HEK293 (cell line): ENCODE measurements at regions not wholly inside any gene's neighbourhood (a gene's known extent, or its start where the extent isn't known, plus 50 kb on each side); places are given as distances from the start of the nearest gene placed in this dataset.

Experiments
- CTCF ChIA-PET: fragments of 350-600 bp; formaldehyde crosslinking; extraction: SDS; loops from one replicate; lab custom pipeline; 2021; ENCODE audit warnings: antibody characterized with exemption; lab: Yijun Ruan, JAX
- POLR2A ChIA-PET: fragments of 300-600 bp; formaldehyde crosslinking; extraction: SDS; loops from one replicate; lab custom pipeline; 2020; ENCODE audit warnings: antibody characterized with exemption, inconsistent platforms; lab: Yijun Ruan, JAX
- H3K27ac ChIP-seq: fragments of 200-500 bp; sonication (Bioruptor generic); 2 replicates; pipeline ENCODE4 v1.5.1; 2014; ENCODE audit warnings: low read depth, low read length, control low read depth, inconsistent platforms; ENCODE audit errors: extremely low read depth
- H3K36me3 ChIP-seq, 2 experiments: fragments of 200-500 bp in 1 of 2; sonication (Bioruptor generic) in 1 of 2; 1 replicate in 1 of 2; 2 replicates in 1 of 2; pipeline ENCODE4 v1.5.1; 2014 to 2017; ENCODE audit warnings: inconsistent platforms in 2 of 2, low read length in 2 of 2; ENCODE audit not compliant: control insufficient read depth in 2 of 2, insufficient read depth in 1 of 2
- H3K4me1 ChIP-seq: fragments of 200-500 bp; sonication (Bioruptor generic); 2 replicates; pipeline ENCODE4 v1.5.1; 2014; ENCODE audit warnings: mild to moderate bottlenecking, low read length, inconsistent platforms; ENCODE audit not compliant: control insufficient read depth, insufficient read depth
- H3K4me3 ChIP-seq: 2 replicates; pipeline ENCODE4 v1.5.1; 2011; ENCODE audit warnings: low read depth, mild to moderate bottlenecking, control low read depth, low read length, moderate library complexity
- H3K9me3 ChIP-seq: fragments of 200-500 bp; sonication (Bioruptor generic); 2 replicates; pipeline ENCODE4 v1.5.1; 2014; ENCODE audit warnings: low read depth, low read length, inconsistent platforms; ENCODE audit not compliant: control insufficient read depth, insufficient read depth
- AEBP2 ChIP-seq: fragments of 450-650 bp; formaldehyde crosslinking; IDR thresholded peaks from 2 replicates; pipeline ENCODE4 v1.5.1; 2016; ENCODE audit warnings: missing biosample characterization, missing genetic modification characterization, borderline replicate concordance
- BCL11A ChIP-seq: fragments of 450-650 bp; formaldehyde crosslinking; IDR thresholded peaks from 2 replicates; pipeline ENCODE4 v1.5.1; 2016; ENCODE audit warnings: low read depth, missing biosample characterization, missing genetic modification characterization
- HOXC10 ChIP-seq: sonication (generic); formaldehyde crosslinking; IDR thresholded peaks from 2 replicates; pipeline ENCODE4 v1.8.1; 2023; ENCODE audit warnings: mild to moderate bottlenecking, missing genetic modification reagents
- KLF17 ChIP-seq: fragments of 450-650 bp; formaldehyde crosslinking; IDR thresholded peaks from 2 replicates; pipeline ENCODE4 v1.5.1; 2016; ENCODE audit warnings: missing biosample characterization, missing genetic modification characterization
- KLF8 ChIP-seq: fragments of 450-650 bp; formaldehyde crosslinking; IDR thresholded peaks from 2 replicates; pipeline ENCODE4 v1.5.1; 2016; ENCODE audit warnings: missing biosample characterization, missing genetic modification characterization
- OVOL3 ChIP-seq: fragments of 450-650 bp; formaldehyde crosslinking; IDR thresholded peaks from 2 replicates; pipeline ENCODE4 v1.5.1; 2016; ENCODE audit warnings: missing biosample characterization, missing genetic modification characterization
- RBAK ChIP-seq: fragments of 450-650 bp; formaldehyde crosslinking; IDR thresholded peaks from 2 replicates; pipeline ENCODE4 v1.5.1; 2016; ENCODE audit warnings: missing biosample characterization, missing genetic modification characterization
- SCRT2 ChIP-seq: fragments of 450-650 bp; formaldehyde crosslinking; IDR thresholded peaks from 2 replicates; pipeline ENCODE4 v1.5.1; 2016; ENCODE audit warnings: missing biosample characterization, missing genetic modification characterization
- SETDB1 ChIP-seq: IDR thresholded peaks from one replicate; pipeline ENCODE4 v1.6.1; 2017; ENCODE audit warnings: mild to moderate bottlenecking, low read length, moderate library complexity, mixed read lengths; ENCODE audit not compliant: insufficient read length
- YY1 ChIP-seq: fragments of 450-650 bp; formaldehyde crosslinking; IDR thresholded peaks from 2 replicates; pipeline ENCODE4 v1.5.1; 2018; ENCODE audit warnings: missing biosample characterization, missing genetic modification characterization
- ZBTB49 ChIP-seq: fragments of 450-650 bp; formaldehyde crosslinking; IDR thresholded peaks from 2 replicates; pipeline ENCODE4 v1.5.1; 2016; ENCODE audit warnings: missing biosample characterization, missing genetic modification characterization, low read depth
- ZFHX2 ChIP-seq: fragments of 450-650 bp; formaldehyde crosslinking; conservative IDR thresholded peaks from 2 replicates; pipeline ENCODE4 v1.5.1; 2016; ENCODE audit warnings: missing biosample characterization, missing genetic modification characterization
- ZNF140 ChIP-seq: fragments of 450-650 bp; formaldehyde crosslinking; IDR thresholded peaks from 2 replicates; pipeline ENCODE4 v1.5.1; 2016; ENCODE audit warnings: missing biosample characterization, missing genetic modification characterization
- ZNF2 ChIP-seq: fragments of 450-650 bp; formaldehyde crosslinking; IDR thresholded peaks from 2 replicates; pipeline ENCODE4 v1.5.1; 2016; ENCODE audit warnings: missing biosample characterization, missing genetic modification characterization
- ZNF211 ChIP-seq: fragments of 450-650 bp; formaldehyde crosslinking; IDR thresholded peaks from 2 replicates; pipeline ENCODE4 v1.5.1; 2016; ENCODE audit warnings: low read depth, missing biosample characterization, missing genetic modification characterization
- ZNF24 ChIP-seq: fragments of 450-650 bp; formaldehyde crosslinking; IDR thresholded peaks from 2 replicates; pipeline ENCODE4 v1.5.1; 2016; ENCODE audit warnings: missing biosample characterization, missing genetic modification characterization
- ZNF311 ChIP-seq: fragments of 450-650 bp; formaldehyde crosslinking; IDR thresholded peaks from 2 replicates; pipeline ENCODE4 v1.5.1; 2017; ENCODE audit warnings: missing biosample characterization, missing genetic modification characterization, borderline replicate concordance
- ZNF324 ChIP-seq: fragments of 450-650 bp; formaldehyde crosslinking; IDR thresholded peaks from 2 replicates; pipeline ENCODE4 v1.5.1; 2016; ENCODE audit warnings: missing biosample characterization, missing genetic modification characterization
- ZNF350 ChIP-seq: fragments of 450-650 bp; formaldehyde crosslinking; IDR thresholded peaks from 2 replicates; pipeline ENCODE4 v1.5.0; 2017; ENCODE audit warnings: missing biosample characterization, mild to moderate bottlenecking, missing genetic modification characterization
- ZNF362 ChIP-seq: fragments of 450-650 bp; formaldehyde crosslinking; IDR thresholded peaks from 2 replicates; pipeline ENCODE4 v1.5.1; 2016; ENCODE audit warnings: missing biosample characterization, missing genetic modification characterization
- ZNF404 ChIP-seq: fragments of 450-650 bp; formaldehyde crosslinking; IDR thresholded peaks from 2 replicates; pipeline ENCODE4 v1.5.1; 2017; ENCODE audit warnings: missing biosample characterization, missing genetic modification characterization
- ZNF426 ChIP-seq: fragments of 450-650 bp; formaldehyde crosslinking; IDR thresholded peaks from 2 replicates; pipeline ENCODE4 v1.5.1; 2017; ENCODE audit warnings: missing biosample characterization, missing genetic modification characterization, mild to moderate bottlenecking, inconsistent platforms, moderate library complexity
- ZNF501 ChIP-seq: fragments of 450-650 bp; formaldehyde crosslinking; IDR thresholded peaks from 2 replicates; pipeline ENCODE4 v1.5.1; 2016; ENCODE audit warnings: missing biosample characterization, missing genetic modification characterization
- ZNF510 ChIP-seq: fragments of 450-650 bp; formaldehyde crosslinking; IDR thresholded peaks from 2 replicates; pipeline ENCODE4 v1.5.1; 2018; ENCODE audit warnings: mild to moderate bottlenecking, missing genetic modification characterization, missing biosample characterization; ENCODE audit not compliant: insufficient replicate concordance
- ZNF560 ChIP-seq: fragments of 450-650 bp; formaldehyde crosslinking; IDR thresholded peaks from 2 replicates; pipeline ENCODE4 v1.5.1; 2017; ENCODE audit warnings: missing biosample characterization, missing genetic modification characterization, borderline replicate concordance
- ZNF596 ChIP-seq: fragments of 450-650 bp; IDR thresholded peaks from 2 replicates; pipeline ENCODE4 v1.5.0; 2018; ENCODE audit warnings: missing biosample characterization, mild to moderate bottlenecking, missing genetic modification characterization, moderate library complexity
- ZNF600 ChIP-seq: fragments of 450-650 bp; formaldehyde crosslinking; IDR thresholded peaks from 2 replicates; pipeline ENCODE4 v1.5.1; 2016; ENCODE audit warnings: missing biosample characterization, missing genetic modification characterization
- ZNF626 ChIP-seq: fragments of 450-650 bp; sonication (Bioruptor Pico); formaldehyde crosslinking; IDR thresholded peaks from 2 replicates; pipeline ENCODE4 v1.5.1; 2018; ENCODE audit warnings: missing biosample characterization, missing genetic modification characterization, inconsistent platforms
- ZNF704 ChIP-seq: fragments of 450-650 bp; formaldehyde crosslinking; IDR thresholded peaks from 2 replicates; pipeline ENCODE4 v1.5.1; 2016; ENCODE audit warnings: missing biosample characterization, missing genetic modification characterization
- ZXDB ChIP-seq: fragments of 450-650 bp; formaldehyde crosslinking; IDR thresholded peaks from 2 replicates; pipeline ENCODE4 v1.5.1; 2016; ENCODE audit warnings: missing biosample characterization, missing genetic modification characterization

- no peak overlapping the region for H3K27ac ChIP-seq
- no peak overlapping the region for H3K4me3 ChIP-seq
- CTCF ChIA-PET: no interaction called here
- no peaks in the 10 kb centered on the region for H3K36me3 ChIP-seq
- no peaks in the 10 kb centered on the region for H3K9me3 ChIP-seq
- H3K4me1 ChIP-seq: no peaks in the 10 kb centered on the region
- POLR2A ChIA-PET: no interaction called here
- TF ChIP-seq SCRT2 (tag by site-specific recombination): no peak
- no peak for TF ChIP-seq ZBTB49
- TF ChIP-seq ZNF362: no peak
- no peak for TF ChIP-seq YY1 (tag by site-specific recombination)
- no peak for TF ChIP-seq ZFHX2 (tag by site-specific recombination)
- no peak for TF ChIP-seq ZNF324
- TF ChIP-seq ZNF24: no peak
- TF ChIP-seq ZNF404 (tag by site-specific recombination): no peak
- TF ChIP-seq ZNF501 (tag by site-specific recombination): no peak
- no peak for TF ChIP-seq ZNF311 (tag by site-specific recombination)
- no peak for TF ChIP-seq ZNF704 (tag by site-specific recombination)
- no peak for TF ChIP-seq RBAK
- no peak for TF ChIP-seq ZNF140
- no peak for TF ChIP-seq ZNF626
- TF ChIP-seq ZXDB (tag by site-specific recombination): no peak
- no peak for TF ChIP-seq KLF17
- no peak for TF ChIP-seq AEBP2 (tag by site-specific recombination)
- TF ChIP-seq ZNF596 (tag by site-specific recombination): no peak
Observed at GRCh38 chr5:23703940-23704855, 196.8 kb downstream of the PRDM9 start.

GRCh38 chr5:23717486-23717885 lies 210.1 kb downstream of the PRDM9 start:
- Histone ChIP-seq H3K27ac (no peak overlapping the region), H3K9me3 (no peaks in the 10 kb centered on the region), H3K4me1 (no peaks in the 10 kb centered on the region), H3K4me3 (no peak overlapping the region), H3K36me3 (no peaks in the 10 kb centered on the region)
- POLR2A ChIA-PET: no interaction called here
- CTCF ChIA-PET: no interaction called here
- TF ChIP-seq ZNF560 (tag by site-specific recombination) (no peak), ZNF510 (tag by site-specific recombination) (no peak), ZNF350 (tag by site-specific recombination) (no peak), HOXC10 (CRISPR knock-in tag) (no peak), ZNF426 (tag by site-specific recombination) (no peak), ZNF211 (no peak), BCL11A (tag by site-specific recombination) (no peak), SETDB1 (no peak), KLF8 (tag by site-specific recombination) (no peak), ZNF2 (no peak), ZNF600 (tag by site-specific recombination) (no peak), OVOL3 (tag by site-specific recombination) (no peak)
